ENCODE measurements at regions not wholly inside any gene's neighbourhood (a gene's known extent, or its start where the extent isn't known, plus 50 kb on each side); places are given as distances from the start of the nearest gene placed in this dataset.

- no peak for DNase-seq
- Mint-ChIP-seq H3K36me3 (no peaks in the 10 kb centered on the region), H3K4me3 (no peak overlapping the region), H3K27me3 (no peaks in the 10 kb centered on the region), H3K4me1 (no peaks in the 10 kb centered on the region), H3K9me3 (peaks cover 0 to 25% (median 5%) of the 10 kb centered on the region in 11 donors), H3K27ac (no peak overlapping the region)
- no peaks in the 10 kb centered on the region for H3K4me1 ChIP-seq (ENCODE audit: control insufficient read depth in 2 of 2, insufficient read depth in 2 of 2, low read length in 2 of 2)
- H3K27ac ChIP-seq (ENCODE audit: low read depth, low read length), result no peak overlapping the region
- POLR2A ChIA-PET, result no interaction called here
- H3K4me3 ChIP-seq (ENCODE audit: low read length), result no peak overlapping the region
- no peaks in the 10 kb centered on the region for H3K9me3 ChIP-seq (ENCODE audit: control insufficient read depth in 2 of 3, low read length in 3 of 3)
- no peaks in the 10 kb centered on the region for H3K36me3 ChIP-seq (ENCODE audit: control insufficient read depth in 2 of 3, insufficient read depth in 3 of 3, low read length in 3 of 3)
- H3K27me3 ChIP-seq (ENCODE audit: control insufficient read depth in 2 of 2, insufficient read depth in 2 of 2, low read length in 2 of 2), result no peaks in the 10 kb centered on the region
- CTCF ChIA-PET, result no interaction called here
- ATAC-seq, result no peak
- intact Hi-C loops (cut with micrococcal nuclease), result no loop called here
Observed at GRCh38 chr14:25570483-25570882, 520.5 kb upstream of the STXBP6 start.

GRCh38 chr14:25557466-25557865, 507.5 kb upstream of the STXBP6 start:
- DNase-seq (no peak), ATAC-seq (no peak)
- Histone ChIP-seq H3K27ac (ENCODE audit: low read depth, low read length) (no peak overlapping the region), H3K36me3 (ENCODE audit: control insufficient read depth in 2 of 3, insufficient read depth in 3 of 3, low read length in 3 of 3) (no peaks in the 10 kb centered on the region), H3K4me1 (ENCODE audit: control insufficient read depth in 2 of 2, insufficient read depth in 2 of 2, low read length in 2 of 2) (no peaks in the 10 kb centered on the region), H3K9me3 (ENCODE audit: control insufficient read depth in 2 of 3, low read length in 3 of 3) (no peaks in the 10 kb centered on the region), H3K27me3 (ENCODE audit: control insufficient read depth in 2 of 2, insufficient read depth in 2 of 2, low read length in 2 of 2) (no peaks in the 10 kb centered on the region), H3K4me3 (ENCODE audit: low read length) (no peak overlapping the region)
- Mint-ChIP-seq H3K9me3 (peaks cover 0 to 11% (median 7%) of the 10 kb centered on the region in 11 donors), H3K4me3 (no peak overlapping the region), H3K36me3 (no peaks in the 10 kb centered on the region), H3K4me1 (no peaks in the 10 kb centered on the region), H3K27me3 (no peaks in the 10 kb centered on the region), H3K27ac (no peak overlapping the region)
- POLR2A ChIA-PET, result no interaction called here
- intact Hi-C loops (cut with micrococcal nuclease), result no loop called here
- CTCF ChIA-PET, result no interaction called here

GRCh38 chr14:25552826-25553225, 502.9 kb upstream of the STXBP6 start:
- ATAC-seq (no peak), DNase-seq (no peak)
- ChIA-PET CTCF (no interaction called here), POLR2A (no interaction called here)
- H3K36me3 Mint-ChIP-seq, result no peaks in the 10 kb centered on the region
- H3K27ac Mint-ChIP-seq, result no peak overlapping the region
- Histone ChIP-seq H3K9me3 (ENCODE audit: control insufficient read depth in 2 of 3, low read length in 3 of 3) (no peaks in the 10 kb centered on the region), H3K36me3 (ENCODE audit: control insufficient read depth in 2 of 3, insufficient read depth in 3 of 3, low read length in 3 of 3) (no peaks in the 10 kb centered on the region), H3K27ac (ENCODE audit: low read depth, low read length) (no peak overlapping the region), H3K4me1 (ENCODE audit: control insufficient read depth in 2 of 2, insufficient read depth in 2 of 2, low read length in 2 of 2) (no peaks in the 10 kb centered on the region), H3K27me3 (ENCODE audit: control insufficient read depth in 2 of 2, insufficient read depth in 2 of 2, low read length in 2 of 2) (no peaks in the 10 kb centered on the region), H3K4me3 (ENCODE audit: low read length) (no peak overlapping the region)
- intact Hi-C loops (cut with micrococcal nuclease), result no loop called here
- H3K4me3 Mint-ChIP-seq, result no peak overlapping the region
- peaks cover 0 to 19% (median 7%) of the 10 kb centered on the region in 11 donors for H3K9me3 Mint-ChIP-seq
- H3K27me3 Mint-ChIP-seq, result no peaks in the 10 kb centered on the region
- no peaks in the 10 kb centered on the region for H3K4me1 Mint-ChIP-seq

GRCh38 chr14:25551674-25552073, 501.7 kb upstream of the STXBP6 start:
- intact Hi-C loops (cut with micrococcal nuclease), result no loop called here
- H3K4me3 Mint-ChIP-seq, result no peak overlapping the region
- CTCF ChIA-PET, result no interaction called here
- H3K4me1 ChIP-seq (ENCODE audit: control insufficient read depth in 2 of 2, insufficient read depth in 2 of 2, low read length in 2 of 2), result no peaks in the 10 kb centered on the region
- H3K9me3 Mint-ChIP-seq, result peaks cover 0 to 19% (median 7%) of the 10 kb centered on the region in 11 donors
- H3K9me3 ChIP-seq (ENCODE audit: control insufficient read depth in 2 of 3, low read length in 3 of 3), result no peaks in the 10 kb centered on the region
- no peak overlapping the region for H3K27ac ChIP-seq (ENCODE audit: low read depth, low read length)
- no peaks in the 10 kb centered on the region for H3K27me3 ChIP-seq (ENCODE audit: control insufficient read depth in 2 of 2, insufficient read depth in 2 of 2, low read length in 2 of 2)
- POLR2A ChIA-PET, result no interaction called here
- no peak overlapping the region for H3K4me3 ChIP-seq (ENCODE audit: low read length)
- H3K27ac Mint-ChIP-seq, result no peak overlapping the region
- DNase-seq (no peak), ATAC-seq (no peak)
- H3K36me3 Mint-ChIP-seq, result no peaks in the 10 kb centered on the region
- H3K27me3 Mint-ChIP-seq, result no peaks in the 10 kb centered on the region
- H3K4me1 Mint-ChIP-seq, result no peaks in the 10 kb centered on the region
- no peaks in the 10 kb centered on the region for H3K36me3 ChIP-seq (ENCODE audit: control insufficient read depth in 2 of 3, insufficient read depth in 3 of 3, low read length in 3 of 3)

GRCh38 chr14:25546826-25547225, 496.9 kb upstream of the STXBP6 start:
- Mint-ChIP-seq H3K27me3 (no peaks in the 10 kb centered on the region), H3K4me1 (no peaks in the 10 kb centered on the region), H3K4me3 (no peak overlapping the region), H3K9me3 (peaks cover 0 to 14% (median 3%) of the 10 kb centered on the region in 11 donors), H3K27ac (no peak overlapping the region), H3K36me3 (no peaks in the 10 kb centered on the region)
- intact Hi-C loops (cut with micrococcal nuclease), result no loop called here
- ChIA-PET CTCF (no interaction called here), POLR2A (no interaction called here)
- Histone ChIP-seq H3K4me1 (ENCODE audit: control insufficient read depth in 2 of 2, insufficient read depth in 2 of 2, low read length in 2 of 2) (no peaks in the 10 kb centered on the region), H3K36me3 (ENCODE audit: control insufficient read depth in 2 of 3, insufficient read depth in 3 of 3, low read length in 3 of 3) (no peaks in the 10 kb centered on the region), H3K27me3 (ENCODE audit: control insufficient read depth in 2 of 2, insufficient read depth in 2 of 2, low read length in 2 of 2) (no peaks in the 10 kb centered on the region), H3K27ac (ENCODE audit: low read depth, low read length) (no peak overlapping the region), H3K4me3 (ENCODE audit: low read length) (no peak overlapping the region), H3K9me3 (ENCODE audit: control insufficient read depth in 2 of 3, low read length in 3 of 3) (no peaks in the 10 kb centered on the region)
- ATAC-seq (no peak), DNase-seq (no peak)

- CTCF ChIA-PET, result no interaction called here
- Histone ChIP-seq H3K27me3 (ENCODE audit: control insufficient read depth in 2 of 2, insufficient read depth in 2 of 2, low read length in 2 of 2) (no peaks in the 10 kb centered on the region), H3K27ac (ENCODE audit: low read depth, low read length) (no peak overlapping the region), H3K4me3 (ENCODE audit: low read length) (no peak overlapping the region), H3K9me3 (ENCODE audit: control insufficient read depth in 2 of 3, low read length in 3 of 3) (no peaks in the 10 kb centered on the region), H3K4me1 (ENCODE audit: control insufficient read depth in 2 of 2, insufficient read depth in 2 of 2, low read length in 2 of 2) (no peaks in the 10 kb centered on the region), H3K36me3 (ENCODE audit: control insufficient read depth in 2 of 3, insufficient read depth in 3 of 3, low read length in 3 of 3) (no peaks in the 10 kb centered on the region)
- POLR2A ChIA-PET, result no interaction called here
- no peak for DNase-seq
- peaks cover 0 to 18% (median 10%) of the 10 kb centered on the region in 11 donors for H3K9me3 Mint-ChIP-seq
- ATAC-seq, result no peak
- H3K4me3 Mint-ChIP-seq, result no peak overlapping the region
- intact Hi-C loops (cut with micrococcal nuclease), result no loop called here
- H3K36me3 Mint-ChIP-seq, result no peaks in the 10 kb centered on the region
- no peak overlapping the region for H3K27ac Mint-ChIP-seq
- H3K27me3 Mint-ChIP-seq, result no peaks in the 10 kb centered on the region
- H3K4me1 Mint-ChIP-seq, result no peaks in the 10 kb centered on the region
Observed at GRCh38 chr14:25537846-25538455, 488.0 kb upstream of the STXBP6 start.

GRCh38 chr14:25526290-25526689, 476.3 kb upstream of the STXBP6 start:
- H3K36me3 Mint-ChIP-seq, result no peaks in the 10 kb centered on the region

More at GRCh38 chr14:25526290-25526689, 476.3 kb upstream of the STXBP6 start:
- DNase-seq (no peak), ATAC-seq (no peak)
- Histone ChIP-seq H3K27me3 (ENCODE audit: control insufficient read depth in 2 of 2, insufficient read depth in 2 of 2, low read length in 2 of 2) (no peaks in the 10 kb centered on the region), H3K36me3 (ENCODE audit: control insufficient read depth in 2 of 3, insufficient read depth in 3 of 3, low read length in 3 of 3) (no peaks in the 10 kb centered on the region), H3K27ac (ENCODE audit: low read depth, low read length) (no peak overlapping the region), H3K4me3 (ENCODE audit: low read length) (no peak overlapping the region), H3K4me1 (ENCODE audit: control insufficient read depth in 2 of 2, insufficient read depth in 2 of 2, low read length in 2 of 2) (no peaks in the 10 kb centered on the region), H3K9me3 (ENCODE audit: control insufficient read depth in 2 of 3, low read length in 3 of 3) (no peaks in the 10 kb centered on the region)
- H3K4me3 Mint-ChIP-seq, result no peak overlapping the region
- intact Hi-C loops (cut with micrococcal nuclease), result no loop called here
- peaks cover 0 to 8% (median 0%) of the 10 kb centered on the region in 5 donors for H3K27me3 Mint-ChIP-seq
- CTCF ChIA-PET, result no interaction called here
- no peaks in the 10 kb centered on the region for H3K4me1 Mint-ChIP-seq
- peaks cover 0 to 8% (median 0%) of the 10 kb centered on the region in 11 donors for H3K9me3 Mint-ChIP-seq
- POLR2A ChIA-PET, result no interaction called here
- no peak overlapping the region for H3K27ac Mint-ChIP-seq

Data from naive thymus-derived CD4-positive, alpha-beta T cell (primary cell).